Loucy (cell line): ENCODE measurements at regions not wholly inside any gene's neighbourhood (a gene's known extent, or its start where the extent isn't known, plus 50 kb on each side); places are given as distances from the start of the nearest gene placed in this dataset.

Experiments
- CTCF ChIP-seq: fragments of 200-600 bp; sonication (generic); conservative IDR thresholded peaks from 2 replicates; pipeline ENCODE4 v1.5.1; 2014; ENCODE audit warnings: mild to moderate bottlenecking, antibody characterized with exemption, low read length
- EZH2phosphoT487 ChIP-seq: fragments of 200-600 bp; IDR thresholded peaks from 2 replicates; pipeline ENCODE4 v1.6.1; 2018; ENCODE audit warnings: antibody characterized with exemption, mild to moderate bottlenecking, moderate library complexity, borderline replicate concordance

GRCh38 chrX:26032111-26032912 is 105.8 kb upstream of the MAGEB18 start:
- no peak for TF ChIP-seq CTCF
- TF ChIP-seq EZH2phosphoT487 = no peak
